ENCODE measurements at regions not wholly inside any gene's neighbourhood (a gene's known extent, or its start where the extent isn't known, plus 50 kb on each side); places are given as distances from the start of the nearest gene placed in this dataset.

DNA sequence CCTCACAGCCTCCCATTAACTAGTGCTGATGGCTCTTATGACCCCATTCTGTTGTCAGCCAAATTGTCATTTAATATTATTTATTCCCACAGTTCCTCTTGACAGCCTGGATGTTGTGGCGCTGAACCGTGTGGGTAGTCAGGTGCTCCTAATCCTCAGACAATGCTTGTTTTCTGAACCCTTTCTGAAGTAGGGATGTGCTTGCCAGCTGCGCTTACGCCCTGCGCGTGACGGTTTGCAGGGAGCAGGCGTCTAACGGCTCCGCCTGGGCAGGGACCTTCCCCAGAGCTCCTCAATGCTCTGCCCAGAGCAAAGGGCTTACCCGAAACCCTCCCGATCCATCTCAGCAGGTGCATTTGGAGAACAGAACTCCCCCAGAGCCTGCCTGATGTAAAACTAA lies 358.2 kb upstream of the MYT1L start:
- TF ChIP-seq, protein P1, sequence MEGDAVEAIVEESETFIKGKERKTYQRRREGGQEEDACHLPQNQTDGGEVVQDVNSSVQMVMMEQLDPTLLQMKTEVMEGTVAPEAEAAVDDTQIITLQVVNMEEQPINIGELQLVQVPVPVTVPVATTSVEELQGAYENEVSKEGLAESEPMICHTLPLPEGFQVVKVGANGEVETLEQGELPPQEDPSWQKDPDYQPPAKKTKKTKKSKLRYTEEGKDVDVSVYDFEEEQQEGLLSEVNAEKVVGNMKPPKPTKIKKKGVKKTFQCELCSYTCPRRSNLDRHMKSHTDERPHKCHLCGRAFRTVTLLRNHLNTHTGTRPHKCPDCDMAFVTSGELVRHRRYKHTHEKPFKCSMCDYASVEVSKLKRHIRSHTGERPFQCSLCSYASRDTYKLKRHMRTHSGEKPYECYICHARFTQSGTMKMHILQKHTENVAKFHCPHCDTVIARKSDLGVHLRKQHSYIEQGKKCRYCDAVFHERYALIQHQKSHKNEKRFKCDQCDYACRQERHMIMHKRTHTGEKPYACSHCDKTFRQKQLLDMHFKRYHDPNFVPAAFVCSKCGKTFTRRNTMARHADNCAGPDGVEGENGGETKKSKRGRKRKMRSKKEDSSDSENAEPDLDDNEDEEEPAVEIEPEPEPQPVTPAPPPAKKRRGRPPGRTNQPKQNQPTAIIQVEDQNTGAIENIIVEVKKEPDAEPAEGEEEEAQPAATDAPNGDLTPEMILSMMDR (IDR thresholded peaks at IDR 0.05) = no peak
- no peak for TF ChIP-seq POLR2AphosphoS5 (IDR thresholded peaks at IDR 0.05)

Data from suprapubic skin (tissue), 3 donors.